Kidney (tissue), 13 donors: ENCODE measurements at regions not wholly inside any gene's neighbourhood (a gene's known extent, or its start where the extent isn't known, plus 50 kb on each side); places are given as distances from the start of the nearest gene placed in this dataset.

Experiments used
- DNase-seq, 5 donors: peaks; one replicate each; pipeline ENCODE4 v3.0.0-alpha.2; 2013 to 2020
- FAIRE-seq: peaks from 2 replicates; lab custom pipeline; 2012; peaks lifted over from hg19 to GRCh38; lab: Jason Lieb, UNC
- H3K27ac ChIP-seq, 2 donors: one replicate each; pipeline ENCODE4 v1.7.0; 2013; ENCODE audit warnings: low read depth in 2 of 2, low read length in 2 of 2, inconsistent platforms in 1 of 2
- H3K27me3 ChIP-seq: one replicate; pipeline ENCODE4 v1.7.1; 2013; ENCODE audit warnings: low read length, inconsistent platforms; ENCODE audit not compliant: control insufficient read depth, insufficient read depth
- H3K36me3 ChIP-seq, 3 donors: one replicate each; pipeline versions ENCODE4 v1.7.0 to v1.7.1; 2013; ENCODE audit warnings: low read length in 3 of 3, control low read depth in 1 of 3, inconsistent platforms in 1 of 3; ENCODE audit not compliant: insufficient read depth in 3 of 3, control insufficient read depth in 2 of 3
- H3K4me1 ChIP-seq, 3 donors: one replicate each; pipeline versions ENCODE4 v1.7.0 to v1.7.1; 2013; ENCODE audit warnings: low read length in 3 of 3, inconsistent platforms in 1 of 3, low read depth in 1 of 3; ENCODE audit not compliant: control insufficient read depth in 2 of 3, insufficient read depth in 2 of 3
- H3K4me3 ChIP-seq, 3 donors: one replicate each; pipeline versions ENCODE4 v1.7.0 to v1.8.1; 2013; ENCODE audit warnings: low read length in 3 of 3, control low read depth in 1 of 3, inconsistent platforms in 1 of 3
- H3K9ac ChIP-seq, 3 donors: one replicate each; pipeline versions ENCODE4 v1.7.0 to v1.7.1; 2013; ENCODE audit warnings: low read length in 3 of 3, control low read depth in 1 of 3, inconsistent platforms in 1 of 3
- H3K9me3 ChIP-seq, 3 donors: one replicate each; pipeline versions ENCODE4 v1.7.0 to v1.7.1; 2013; ENCODE audit warnings: low read length in 3 of 3, control low read depth in 1 of 3, inconsistent platforms in 1 of 3; ENCODE audit not compliant: control insufficient read depth in 2 of 3, insufficient read depth in 1 of 3
- CTCF ChIP-seq: IDR thresholded peaks from 3 replicates; pipeline ENCODE4 v1.5.1; 2012; ENCODE audit warnings: mild to moderate bottlenecking, moderate library complexity, borderline replicate concordance; ENCODE audit not compliant: insufficient read depth; ENCODE audit errors: extremely low read depth
- intact Hi-C: fragments of 100-400 bp; cut with DNase I; formaldehyde crosslinking; loops from one replicate; pipeline ENCODE4 v1.11.1; 2022
- donor health status: control.
- donor health status: control.
- donor health status: control.
- donor health status: control.
- donor health status: control.
- donor health status: DM: yes; HTN: yes; CAD: no.
- donor health status: Normal renal cell carcinoma (clear cell type).

- no peaks in the 10 kb centered on the region for H3K4me1 ChIP-seq
- no peaks in the 10 kb centered on the region for H3K9me3 ChIP-seq
- H3K9ac ChIP-seq = no peak overlapping the region
- no peaks in the 10 kb centered on the region for H3K36me3 ChIP-seq
- H3K4me3 ChIP-seq = no peak overlapping the region
- TF ChIP-seq CTCF = no peak
- FAIRE-seq = no peak
- intact Hi-C loops = no loop called here
- no peak overlapping the region for H3K27ac ChIP-seq
- H3K27me3 ChIP-seq = no peaks in the 10 kb centered on the region
- DNase-seq = peak in 1 of 5 donors; percentile 47
Observed at GRCh38 chr2:236666646-236667204, 97.1 kb downstream of the ACKR3 start.

DNA sequence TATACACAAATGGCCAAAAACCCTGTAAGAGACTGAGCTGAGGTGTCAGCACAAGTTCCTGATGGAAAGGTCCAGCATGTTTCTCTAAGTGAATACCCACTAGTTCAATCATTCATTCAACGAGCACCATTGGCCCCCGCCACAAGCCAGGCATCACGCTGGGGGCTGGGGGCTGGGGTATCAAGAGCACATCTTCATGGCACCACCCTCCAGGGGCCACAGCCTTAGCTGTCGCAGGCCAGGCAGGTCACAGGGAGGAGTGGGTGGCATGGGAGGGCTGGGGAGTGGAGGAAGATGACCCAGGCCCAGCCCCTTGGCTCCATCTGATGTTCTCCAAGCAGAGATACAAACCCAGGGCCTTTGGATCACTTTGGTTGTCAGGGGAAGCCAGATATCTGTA, 97.9 kb downstream of the ACKR3 start:
- Histone ChIP-seq H3K9me3 (no peaks in the 10 kb centered on the region), H3K9ac (no peak overlapping the region), H3K4me3 (no peak overlapping the region), H3K27me3 (no peaks in the 10 kb centered on the region), H3K27ac (no peak overlapping the region), H3K4me1 (no peaks in the 10 kb centered on the region), H3K36me3 (no peaks in the 10 kb centered on the region)
- intact Hi-C loops = no loop called here
- DNase-seq (peak in 1 of 5 donors; percentile 53), FAIRE-seq (no peak)
- TF ChIP-seq CTCF = no peak

DNA sequence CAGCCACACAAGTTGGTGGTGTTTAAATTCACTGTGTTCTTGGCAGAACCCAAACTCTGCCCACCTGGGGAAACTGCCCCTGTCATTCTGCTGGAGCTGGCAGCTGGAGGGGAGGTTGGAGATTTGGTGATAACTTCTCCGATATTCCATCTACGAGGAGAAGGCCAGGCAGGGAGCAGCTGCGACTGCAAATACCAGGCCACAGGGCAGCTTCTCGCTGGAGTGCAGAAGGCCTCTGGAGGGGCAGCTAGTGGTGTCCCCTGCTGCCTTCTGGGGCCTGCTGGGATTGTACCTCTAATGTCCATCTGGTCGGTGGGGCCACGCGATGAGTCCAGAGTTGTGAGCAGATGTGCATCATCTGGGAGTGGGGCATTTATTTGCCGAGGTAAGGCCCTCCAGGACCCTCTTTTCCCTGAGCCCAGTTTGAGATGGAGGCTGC, 98.9 kb downstream of the ACKR3 start:
- no peak for TF ChIP-seq CTCF
- FAIRE-seq (no peak), DNase-seq (peak in 1 of 5 donors; percentile 61)
- Histone ChIP-seq H3K9me3 (no peaks in the 10 kb centered on the region), H3K27me3 (no peaks in the 10 kb centered on the region), H3K4me3 (no peak overlapping the region), H3K36me3 (no peaks in the 10 kb centered on the region), H3K27ac (no peak overlapping the region), H3K4me1 (no peaks in the 10 kb centered on the region), H3K9ac (no peak overlapping the region)
- intact Hi-C loops = no loop called here

GRCh38 chr2:236670235-236670620, 100.6 kb downstream of the ACKR3 start:
- TF ChIP-seq CTCF = no peak
- intact Hi-C loops = no loop called here
- no peak for FAIRE-seq
- Histone ChIP-seq H3K27me3 (no peaks in the 10 kb centered on the region), H3K4me1 (no peaks in the 10 kb centered on the region), H3K4me3 (no peak overlapping the region), H3K36me3 (no peaks in the 10 kb centered on the region), H3K27ac (no peak overlapping the region), H3K9ac (no peak overlapping the region), H3K9me3 (no peaks in the 10 kb centered on the region)
- DNase-seq = peak in 1 of 5 donors; percentile 52
